ENCODE measurements at regions not wholly inside any gene's neighbourhood (a gene's known extent, or its start where the extent isn't known, plus 50 kb on each side); places are given as distances from the start of the nearest gene placed in this dataset.

- H3K36me3 ChIP-seq (ENCODE audit: control insufficient read depth, insufficient read depth, low read length) = no peaks in the 10 kb centered on the region
- no peaks in the 10 kb centered on the region for H3K4me1 Mint-ChIP-seq
- ATAC-seq (no peak), DNase-seq (no peak)
- intact Hi-C loops (cut with micrococcal nuclease) = no loop called here
- no peaks in the 10 kb centered on the region for H3K4me1 ChIP-seq (ENCODE audit: control insufficient read depth, insufficient read depth, low read length)
- H3K27me3 Mint-ChIP-seq (ENCODE audit: low read depth in 2 of 2) = no peaks in the 10 kb centered on the region
- H3K27ac ChIP-seq (ENCODE audit: low read length) = no peak overlapping the region
- TF ChIP-seq, protein P1, sequence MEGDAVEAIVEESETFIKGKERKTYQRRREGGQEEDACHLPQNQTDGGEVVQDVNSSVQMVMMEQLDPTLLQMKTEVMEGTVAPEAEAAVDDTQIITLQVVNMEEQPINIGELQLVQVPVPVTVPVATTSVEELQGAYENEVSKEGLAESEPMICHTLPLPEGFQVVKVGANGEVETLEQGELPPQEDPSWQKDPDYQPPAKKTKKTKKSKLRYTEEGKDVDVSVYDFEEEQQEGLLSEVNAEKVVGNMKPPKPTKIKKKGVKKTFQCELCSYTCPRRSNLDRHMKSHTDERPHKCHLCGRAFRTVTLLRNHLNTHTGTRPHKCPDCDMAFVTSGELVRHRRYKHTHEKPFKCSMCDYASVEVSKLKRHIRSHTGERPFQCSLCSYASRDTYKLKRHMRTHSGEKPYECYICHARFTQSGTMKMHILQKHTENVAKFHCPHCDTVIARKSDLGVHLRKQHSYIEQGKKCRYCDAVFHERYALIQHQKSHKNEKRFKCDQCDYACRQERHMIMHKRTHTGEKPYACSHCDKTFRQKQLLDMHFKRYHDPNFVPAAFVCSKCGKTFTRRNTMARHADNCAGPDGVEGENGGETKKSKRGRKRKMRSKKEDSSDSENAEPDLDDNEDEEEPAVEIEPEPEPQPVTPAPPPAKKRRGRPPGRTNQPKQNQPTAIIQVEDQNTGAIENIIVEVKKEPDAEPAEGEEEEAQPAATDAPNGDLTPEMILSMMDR (IDR thresholded peaks at IDR 0.05) = no peak
- H3K9me3 ChIP-seq (ENCODE audit: control insufficient read depth, insufficient read depth, low read length) = no peaks in the 10 kb centered on the region
- no peak overlapping the region for H3K4me3 ChIP-seq (ENCODE audit: low read length)
- peaks cover 18 to 22% of the 10 kb centered on the region in 2 donors for H3K9me3 Mint-ChIP-seq
- no peaks in the 10 kb centered on the region for H3K36me3 Mint-ChIP-seq
- H3K27me3 ChIP-seq (ENCODE audit: control insufficient read depth, insufficient read depth, low read length) = no peaks in the 10 kb centered on the region
- H3K4me3 Mint-ChIP-seq = no peak overlapping the region
- H3K27ac Mint-ChIP-seq = no peak overlapping the region
- WGBS (ENCODE audit: insufficient coverage) = 89% methylated on average over 2 of the region's 2 CpGs
Measured at GRCh38 chr11:91871048-91871447, 353.6 kb upstream of the FAT3 start.

DNA sequence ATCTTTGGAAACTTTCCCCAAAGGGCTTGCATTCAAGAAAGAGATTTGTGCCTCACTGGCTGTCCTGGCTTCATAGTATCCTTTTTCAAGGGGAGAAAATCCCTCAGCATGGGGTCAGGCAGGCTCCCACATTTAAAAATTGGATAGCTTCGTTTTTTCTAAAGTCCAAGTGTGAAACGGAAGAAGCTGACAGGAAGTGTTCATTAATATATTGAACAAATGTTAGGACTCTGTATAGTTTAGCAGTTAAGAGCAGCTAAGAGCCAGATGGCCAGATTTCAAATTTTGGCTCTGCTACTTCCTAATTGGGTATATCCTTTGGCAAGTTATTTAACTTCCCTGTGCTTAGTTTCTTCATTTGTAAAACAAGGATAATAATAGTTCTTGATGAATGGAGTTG is 354.9 kb upstream of the FAT3 start:
- peaks cover 22 to 23% of the 10 kb centered on the region in 2 donors for H3K9me3 Mint-ChIP-seq
- 26% methylated on average over 2 of the region's 2 CpGs for WGBS (ENCODE audit: insufficient coverage)
- DNase-seq (no peak), ATAC-seq (no peak)
- intact Hi-C loops (cut with micrococcal nuclease) = no loop called here
- no peaks in the 10 kb centered on the region for H3K36me3 Mint-ChIP-seq
- TF ChIP-seq, protein P1 (IDR thresholded peaks at IDR 0.05) = no peak
- no peaks in the 10 kb centered on the region for H3K9me3 ChIP-seq (ENCODE audit: control insufficient read depth, insufficient read depth, low read length)
- no peak overlapping the region for H3K27ac Mint-ChIP-seq
- no peaks in the 10 kb centered on the region for H3K4me1 ChIP-seq (ENCODE audit: control insufficient read depth, insufficient read depth, low read length)
- H3K4me3 ChIP-seq (ENCODE audit: low read length) = no peak overlapping the region
- no peaks in the 10 kb centered on the region for H3K27me3 Mint-ChIP-seq (ENCODE audit: low read depth in 2 of 2)
- no peaks in the 10 kb centered on the region for H3K4me1 Mint-ChIP-seq
- H3K27ac ChIP-seq (ENCODE audit: low read length) = no peak overlapping the region
- no peaks in the 10 kb centered on the region for H3K36me3 ChIP-seq (ENCODE audit: control insufficient read depth, insufficient read depth, low read length)
- H3K27me3 ChIP-seq (ENCODE audit: control insufficient read depth, insufficient read depth, low read length) = no peaks in the 10 kb centered on the region
- H3K4me3 Mint-ChIP-seq = no peak overlapping the region

DNA sequence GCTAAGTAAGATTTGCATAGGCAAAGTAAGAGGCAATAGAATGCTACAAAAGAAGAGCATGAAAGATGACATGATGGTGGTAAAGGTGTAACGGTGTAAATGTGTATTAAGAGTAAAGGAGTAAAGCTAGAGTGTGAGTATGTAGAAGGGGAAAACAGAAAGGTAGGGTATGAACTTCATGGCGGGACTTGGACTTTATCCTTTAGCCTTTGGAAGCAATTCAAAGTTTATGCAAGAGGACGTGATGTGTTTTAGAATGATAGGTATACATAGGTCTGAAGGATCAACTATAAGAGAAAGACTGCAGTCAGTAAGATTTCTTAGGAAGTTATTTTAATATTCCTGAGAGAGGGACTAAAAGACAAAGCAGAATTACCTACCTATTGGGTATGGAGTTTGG is 358.0 kb upstream of the FAT3 start:
- no peak for DNase-seq
- TF ChIP-seq, protein P1 (IDR thresholded peaks at IDR 0.05) = no peak
- WGBS (ENCODE audit: insufficient coverage) = 84% methylated on average over 3 of the region's 3 CpGs
- Histone ChIP-seq H3K4me3 (ENCODE audit: low read length) (no peak overlapping the region), H3K36me3 (ENCODE audit: control insufficient read depth, insufficient read depth, low read length) (no peaks in the 10 kb centered on the region), H3K27me3 (ENCODE audit: control insufficient read depth, insufficient read depth, low read length) (no peaks in the 10 kb centered on the region), H3K9me3 (ENCODE audit: control insufficient read depth, insufficient read depth, low read length) (no peaks in the 10 kb centered on the region), H3K4me1 (ENCODE audit: control insufficient read depth, insufficient read depth, low read length) (no peaks in the 10 kb centered on the region), H3K27ac (ENCODE audit: low read length) (no peak overlapping the region)
- Mint-ChIP-seq H3K27me3 (ENCODE audit: low read depth in 2 of 2) (no peaks in the 10 kb centered on the region), H3K9me3 (peaks cover 24 to 34% of the 10 kb centered on the region in 2 donors), H3K36me3 (no peaks in the 10 kb centered on the region), H3K4me1 (no peaks in the 10 kb centered on the region), H3K27ac (no peak overlapping the region), H3K4me3 (no peak overlapping the region)
- no peak for ATAC-seq
- intact Hi-C loops (cut with micrococcal nuclease) = no loop called here

- Mint-ChIP-seq H3K4me3 (no peak overlapping the region), H3K9me3 (peaks cover 9 to 17% of the 10 kb centered on the region in 2 donors), H3K27me3 (ENCODE audit: low read depth in 2 of 2) (no peaks in the 10 kb centered on the region), H3K36me3 (no peaks in the 10 kb centered on the region), H3K27ac (no peak overlapping the region), H3K4me1 (no peaks in the 10 kb centered on the region)
- Histone ChIP-seq H3K4me3 (ENCODE audit: low read length) (no peak overlapping the region), H3K36me3 (ENCODE audit: control insufficient read depth, insufficient read depth, low read length) (no peaks in the 10 kb centered on the region), H3K9me3 (ENCODE audit: control insufficient read depth, insufficient read depth, low read length) (no peaks in the 10 kb centered on the region), H3K27ac (ENCODE audit: low read length) (no peak overlapping the region), H3K4me1 (ENCODE audit: control insufficient read depth, insufficient read depth, low read length) (no peaks in the 10 kb centered on the region), H3K27me3 (ENCODE audit: control insufficient read depth, insufficient read depth, low read length) (no peaks in the 10 kb centered on the region)
- ATAC-seq (no peak), DNase-seq (no peak)
- TF ChIP-seq, protein P1 (IDR thresholded peaks at IDR 0.05) = no peak
- intact Hi-C loops (cut with micrococcal nuclease) = no loop called here
- WGBS (ENCODE audit: insufficient coverage) = 59% methylated on average over 3 of the region's 3 CpGs
Measured at GRCh38 chr11:91860661-91861060, 364.0 kb upstream of the FAT3 start.

All from natural killer cell (primary cell).